Femur (tissue), 1 donor: ENCODE measurements at regions not wholly inside any gene's neighbourhood (a gene's known extent, or its start where the extent isn't known, plus 50 kb on each side); places are given as distances from the start of the nearest gene placed in this dataset.
"Not testable (repeated sequence)": the region's sequence is repeated elsewhere in the genome, so short reads cannot be mapped to it uniquely, and the experiment has no call there.

Experiments
- DNase-seq: peaks from one replicate; pipeline ENCODE4 v3.0.0-alpha.2; 2017

GRCh38 chr16:51834794-51835193 is 683.7 kb upstream of the SALL1 start:
- DNase-seq = no peak

GRCh38 chr16:51834133-51834532 is 683.1 kb upstream of the SALL1 start:
- no peak for DNase-seq

GRCh38 chr16:51831595-51832367 is 680.7 kb upstream of the SALL1 start:
- DNase-seq = no peak

- DNase-seq = not testable (repeated sequence)
Observed at GRCh38 chr16:51831034-51831433, 680.0 kb upstream of the SALL1 start.

- DNase-seq = no peak
Observed at GRCh38 chr16:51825779-51826178, 674.7 kb upstream of the SALL1 start.

GRCh38 chr16:51822471-51822870 is 671.4 kb upstream of the SALL1 start:
- no peak for DNase-seq

- no peak for DNase-seq
Observed at GRCh38 chr16:51821527-51821926, 670.5 kb upstream of the SALL1 start.

GRCh38 chr16:51820176-51820575 is 669.1 kb upstream of the SALL1 start:
- no peak for DNase-seq

- peak; percentile 47 for DNase-seq
Observed at GRCh38 chr16:51818342-51818944, 667.4 kb upstream of the SALL1 start.

GRCh38 chr16:51816929-51817328 is 665.9 kb upstream of the SALL1 start:
- DNase-seq = no peak

GRCh38 chr16:51815523-51815922 is 664.5 kb upstream of the SALL1 start:
- no peak for DNase-seq

GRCh38 chr16:51814617-51815016 is 663.5 kb upstream of the SALL1 start:
- DNase-seq = no peak

GRCh38 chr16:51813609-51814008 is 662.5 kb upstream of the SALL1 start:
- no peak for DNase-seq

- DNase-seq = no peak
Observed at GRCh38 chr16:51812945-51813344, 661.9 kb upstream of the SALL1 start.

GRCh38 chr16:51807551-51807950 is 656.5 kb upstream of the SALL1 start:
- no peak for DNase-seq

- no peak for DNase-seq
Observed at GRCh38 chr16:51801635-51802034, 650.6 kb upstream of the SALL1 start.

GRCh38 chr16:51797669-51798259 is 646.7 kb upstream of the SALL1 start:
- no peak for DNase-seq

GRCh38 chr16:51779240-51779639 is 628.2 kb upstream of the SALL1 start:
- no peak for DNase-seq

- DNase-seq = no peak
Observed at GRCh38 chr16:51773071-51773890, 622.2 kb upstream of the SALL1 start.

GRCh38 chr16:51766739-51767138 is 615.7 kb upstream of the SALL1 start:
- DNase-seq = no peak

- DNase-seq = no peak
Observed at GRCh38 chr16:51763072-51763661, 612.1 kb upstream of the SALL1 start.

- DNase-seq = peak; percentile 83
Observed at GRCh38 chr16:51762081-51762996, 611.3 kb upstream of the SALL1 start.
